HCT116 (cell line): ENCODE measurements at regions not wholly inside any gene's neighbourhood (a gene's known extent, or its start where the extent isn't known, plus 50 kb on each side); places are given as distances from the start of the nearest gene placed in this dataset.

Source experiments
- ATAC-seq: fragments of 200-7000 bp; cut with Tn5 transposase; 2 replicates; pipeline ENCODE4 v1.9.1; 2020; ENCODE audit warnings: mild to moderate bottlenecking, moderate library complexity
- BruUV-seq: library from RNA; stranded (reverse); fragments of 400-500 nt; replicated peaks from 2 replicates; lab custom pipeline; 2021; lab: Mats Ljungman, UMichigan
- CTCF ChIA-PET: fragments of 300-600 bp; sonication (Branson Sonifier 250); formaldehyde crosslinking; loops from one replicate; lab custom pipeline; 2021; ENCODE audit warnings: antibody characterized with exemption; lab: Charles Lee
- POLR2A ChIA-PET: fragments of 300-600, 350-600 bp; sonication (Branson Sonifier 250); formaldehyde crosslinking; loops from one replicate; lab custom pipeline; 2021; ENCODE audit warnings: antibody characterized with exemption; lab: Charles Lee
- RAD21 ChIA-PET, 2 experiments: fragments of 300-600 bp; sonication (Branson Sonifier 250); formaldehyde crosslinking; loops; one replicate each; lab custom pipeline; 2023; ENCODE audit warnings: low total read pairs in 2 of 2; ENCODE audit not compliant: uncharacterized antibody in 2 of 2, unreplicated experiment in 2 of 2, low non-redundant PET in 1 of 2; lab: Charles Lee
- DNase-seq: peaks from one replicate; pipeline ENCODE4 v3.0.0-alpha.2; 2010; ENCODE audit warnings: low read depth, low spot score
- H2AFZ ChIP-seq: fragments of 200-600 bp; shearing (Covaris generic), sonication (generic); 2 replicates; pipeline ENCODE4 v1.6.1; 2017; ENCODE audit warnings: low read depth, mixed run types, mixed read lengths, antibody characterized with exemption, low read length; ENCODE audit not compliant: poor library complexity, severe bottlenecking
- H3K27ac ChIP-seq: 2 replicates; pipeline ENCODE4 v1.5.1; 2012; ENCODE audit warnings: low read depth, low read length
- H3K27me3 ChIP-seq: fragments of 200-600 bp; sonication (generic); 2 replicates; pipeline ENCODE4 v1.6.1; 2016; ENCODE audit warnings: mixed run types, low read length, mixed read lengths; ENCODE audit not compliant: insufficient read depth
- H3K36me3 ChIP-seq, 2 experiments: fragments of 200-500 bp in 1 of 2; fragments of 200-600 bp in 1 of 2; sonication (Bioruptor generic) in 1 of 2; sonication (generic) in 1 of 2; 2 replicates each; pipeline versions ENCODE4 v1.5.1 to v1.6.1; 2014 to 2016; ENCODE audit warnings: low read length in 2 of 2, inconsistent platforms in 1 of 2, mixed read lengths in 1 of 2, mixed run types in 1 of 2; ENCODE audit not compliant: insufficient read depth in 2 of 2, control insufficient read depth in 1 of 2
- H3K4me1 ChIP-seq, 2 experiments: fragments of 200-600 bp in 1 of 2; sonication (generic) in 1 of 2; 2 replicates each; pipeline versions ENCODE4 v1.5.1 to v1.6.1; 2012 to 2017; ENCODE audit warnings: low read length in 2 of 2, inconsistent platforms in 1 of 2, mild to moderate bottlenecking in 1 of 2, mixed read lengths in 1 of 2, mixed run types in 1 of 2, moderate library complexity in 1 of 2; ENCODE audit not compliant: insufficient read depth in 2 of 2, control insufficient read depth in 1 of 2
- H3K4me2 ChIP-seq: fragments of 200-600 bp; sonication (generic); 2 replicates; pipeline ENCODE4 v1.6.1; 2017; ENCODE audit warnings: mixed run types, low read length, mixed read lengths
- H3K4me3 ChIP-seq, 2 experiments: fragments of 200-600 bp in 1 of 2; sonication (generic) in 1 of 2; replicated peaks in 1 of 2; 2 replicates each; pipeline ENCODE4 v1.5.1; 2011 to 2016; ENCODE audit warnings: low read length in 2 of 2, control low read depth in 1 of 2, low read depth in 1 of 2, mild to moderate bottlenecking in 1 of 2, mixed read lengths in 1 of 2, mixed run types in 1 of 2
- H3K79me2 ChIP-seq: fragments of 200-600 bp; sonication (generic); 2 replicates; pipeline ENCODE4 v1.6.1; 2017; ENCODE audit warnings: mild to moderate bottlenecking, mixed run types, low read length, moderate library complexity, mixed read lengths; ENCODE audit not compliant: insufficient read depth
- H3K9ac ChIP-seq: fragments of 200-600 bp; sonication (generic); 2 replicates; pipeline ENCODE4 v1.6.1; 2016; ENCODE audit warnings: low read length, mixed read lengths
- H3K9me2 ChIP-seq: fragments of 200-600 bp; sonication (generic), shearing (Covaris generic); 2 replicates; pipeline ENCODE4 v1.6.1; 2017; ENCODE audit warnings: mixed run types, mild to moderate bottlenecking, moderate library complexity; ENCODE audit not compliant: insufficient read depth
- H3K9me3 ChIP-seq, 2 experiments: fragments of 200-500 bp in 1 of 2; fragments of 200-600 bp in 1 of 2; sonication (Bioruptor generic) in 1 of 2; sonication (generic) in 1 of 2; 2 replicates each; pipeline ENCODE4 v1.6.1; 2014 to 2017; ENCODE audit warnings: low read length in 2 of 2, mixed read lengths in 2 of 2, inconsistent platforms in 1 of 2, low read depth in 1 of 2, mild to moderate bottlenecking in 1 of 2, mixed run types in 1 of 2, moderate library complexity in 1 of 2; ENCODE audit not compliant: control insufficient read depth in 1 of 2, insufficient read depth in 1 of 2
- H4K20me1 ChIP-seq: fragments of 200-600 bp; sonication (generic), shearing (Covaris generic); 2 replicates; pipeline ENCODE4 v1.6.1; 2017; ENCODE audit warnings: mixed run types, mild to moderate bottlenecking, moderate library complexity; ENCODE audit not compliant: insufficient read depth
- ATF3 ChIP-seq: IDR thresholded peaks from 2 replicates; pipeline ENCODE4 v1.6.1; 2012
- CEBPB ChIP-seq: IDR thresholded peaks from 2 replicates; pipeline ENCODE4 v1.6.1; 2012; ENCODE audit warnings: low read depth
- EGR1 ChIP-seq: IDR thresholded peaks from 2 replicates; pipeline ENCODE4 v1.6.1; 2012; ENCODE audit warnings: low read depth
- EZH2 ChIP-seq: fragments of 200-600 bp; sonication (generic); IDR thresholded peaks from 2 replicates; pipeline ENCODE4 v1.6.1; 2017; ENCODE audit warnings: antibody characterized with exemption, mixed run types
- EZH2phosphoT487 ChIP-seq: fragments of 200-600 bp; IDR thresholded peaks from 2 replicates; pipeline ENCODE4 v1.6.1; 2018; ENCODE audit warnings: antibody characterized with exemption, borderline replicate concordance
- FOSL1 ChIP-seq: IDR thresholded peaks from 2 replicates; pipeline ENCODE4 v1.6.1; 2012; ENCODE audit warnings: low read depth
- POLR2A ChIP-seq: IDR thresholded peaks from 2 replicates; pipeline ENCODE4 v1.7.0; 2011; ENCODE audit warnings: borderline replicate concordance; ENCODE audit not compliant: insufficient read depth, insufficient read length; ENCODE audit errors: extremely low read depth
- POLR2AphosphoS5 ChIP-seq: IDR thresholded peaks from 2 replicates; pipeline ENCODE4 v1.6.1; 2011; ENCODE audit warnings: mild to moderate bottlenecking, low read depth, low read length, moderate library complexity
- RAD21 ChIP-seq: IDR thresholded peaks from 2 replicates; pipeline ENCODE4 v1.6.1; 2012; ENCODE audit warnings: low read depth, mild to moderate bottlenecking
- SIN3A ChIP-seq: IDR thresholded peaks from 2 replicates; pipeline ENCODE4 v1.6.1; 2012; ENCODE audit warnings: low read depth
- SP1 ChIP-seq: IDR thresholded peaks from 2 replicates; pipeline ENCODE4 v1.6.1; 2012; ENCODE audit warnings: low read depth
- SRF ChIP-seq: IDR thresholded peaks from 2 replicates; pipeline ENCODE4 v1.6.1; 2012; ENCODE audit warnings: low read depth
- TCF7L2 ChIP-seq: IDR thresholded peaks from 2 replicates; pipeline ENCODE4 v1.7.0; 2011; ENCODE audit warnings: borderline replicate concordance, inconsistent platforms; ENCODE audit not compliant: insufficient read depth, insufficient read length; ENCODE audit errors: extremely low read depth
- YY1 ChIP-seq: IDR thresholded peaks from 2 replicates; pipeline ENCODE4 v1.6.1; 2011; ENCODE audit warnings: low read length, low read depth, moderate library complexity, mild to moderate bottlenecking; ENCODE audit not compliant: insufficient replicate concordance; ENCODE audit errors: extremely low read depth
- ZFX ChIP-seq: fragments of 450-650 bp; IDR thresholded peaks from 2 replicates; pipeline ENCODE4 v1.6.1; 2017
- ZNF274 ChIP-seq: fragments of 200-500 bp; sonication (Bioruptor generic); IDR thresholded peaks from 2 replicates; pipeline ENCODE4 v1.6.1; 2014; ENCODE audit warnings: mild to moderate bottlenecking, low read depth, low read length, inconsistent platforms
- intact Hi-C: fragments of 100-400 bp; cut with micrococcal nuclease; formaldehyde crosslinking; loops from 2 replicates; pipeline ENCODE4 v1.10.0; 2022
- TF ChIP-seq, protein P1 (sequence below): IDR thresholded peaks from 2 replicates; pipeline ENCODE4 v1.6.1; 2012

DNA sequence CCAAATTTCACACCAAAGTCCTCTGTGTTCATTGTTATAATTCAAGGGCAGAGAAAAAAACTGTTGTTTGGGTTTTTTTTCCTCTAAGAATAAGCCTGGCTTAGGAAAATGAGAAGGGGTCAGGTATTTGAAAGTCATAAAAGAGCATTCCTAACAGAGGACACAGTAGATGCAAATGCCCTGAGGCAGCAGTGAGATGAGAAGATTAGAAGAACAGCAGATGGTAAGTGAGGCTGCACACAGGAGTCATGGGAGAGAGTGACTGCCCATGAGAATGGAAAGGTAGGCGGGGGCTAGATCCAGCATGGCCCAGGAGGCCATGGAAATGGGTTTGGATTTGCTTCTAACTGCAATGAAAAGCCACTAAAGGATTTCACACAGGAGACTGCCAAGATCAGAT, 107.5 kb upstream of the RBPJ start:
- Histone ChIP-seq H3K4me3 (no peak overlapping the region), H3K4me1 (no peaks in the 10 kb centered on the region), H3K9ac (no peak overlapping the region), H3K9me2 (no peaks in the 10 kb centered on the region), H3K79me2 (no peaks in the 10 kb centered on the region), H3K27me3 (peaks cover 19% of the 10 kb centered on the region; the same call in 1 of the 2 replicates), H3K4me2 (no peak overlapping the region), H3K36me3 (no peaks in the 10 kb centered on the region), H4K20me1 (no peaks in the 10 kb centered on the region), H3K27ac (no peak overlapping the region), H3K9me3 (no peaks in the 10 kb centered on the region), H2AFZ (no peak overlapping the region)
- RAD21 ChIA-PET: no interaction called here
- POLR2A ChIA-PET: no interaction called here
- no peak for ATAC-seq
- DNase-seq: no peak
- TF ChIP-seq YY1 (no peak), EZH2phosphoT487 (no peak), TCF7L2 (no peak), ZNF274 (no peak), SP1 (no peak), CEBPB (no peak), EGR1 (no peak), EZH2 (no peak), RAD21 (no peak), ATF3 (no peak), POLR2A (no peak), SIN3A (no peak), SRF (no peak), ZFX (no peak), POLR2AphosphoS5 (no peak), FOSL1 (no peak)
- TF ChIP-seq, protein P1, sequence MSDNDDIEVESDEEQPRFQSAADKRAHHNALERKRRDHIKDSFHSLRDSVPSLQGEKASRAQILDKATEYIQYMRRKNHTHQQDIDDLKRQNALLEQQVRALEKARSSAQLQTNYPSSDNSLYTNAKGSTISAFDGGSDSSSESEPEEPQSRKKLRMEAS: no peak
- intact Hi-C loops: no loop called here
- CTCF ChIA-PET: no interaction called here
- BruUV-seq: no TSS peak
